ENCODE measurements at regions not wholly inside any gene's neighbourhood (a gene's known extent, or its start where the extent isn't known, plus 50 kb on each side); places are given as distances from the start of the nearest gene placed in this dataset.

- TF ChIP-seq CTCF (conservative IDR thresholded peaks at IDR 0.05; ENCODE audit: low read length): no peak
- no peak for TF ChIP-seq EZH2phosphoT487 (IDR thresholded peaks at IDR 0.05; ENCODE audit: borderline replicate concordance)
Observed at GRCh38 chr7:25067726-25068501, 57.1 kb downstream of the CYCS start.

Measured in Loucy (cell line).